ENCODE measurements at regions not wholly inside any gene's neighbourhood (a gene's known extent, or its start where the extent isn't known, plus 50 kb on each side); places are given as distances from the start of the nearest gene placed in this dataset.

DNA sequence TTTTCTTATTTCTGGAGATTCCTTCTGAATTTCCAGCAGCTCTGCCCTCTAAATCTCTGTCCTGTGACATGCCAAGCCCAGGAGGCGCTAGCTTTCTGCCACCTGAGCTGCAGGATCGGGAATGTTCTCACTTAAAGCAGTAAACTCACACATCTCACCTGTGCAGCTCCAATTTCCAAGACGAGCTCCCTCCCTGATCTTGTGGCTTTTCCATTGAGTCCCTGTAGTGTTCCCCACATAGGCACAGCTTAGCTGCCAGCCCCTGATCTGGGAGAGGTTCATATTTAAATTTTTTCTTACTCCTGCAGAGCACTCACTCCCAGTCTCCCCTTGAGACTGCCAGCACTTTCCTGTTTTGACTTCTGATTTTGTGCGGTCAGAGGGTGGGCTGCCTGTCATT lies 479.3 kb downstream of the GLRX3 start:
- no peak for DNase-seq (ENCODE audit: low read depth, low spot score)

DNA sequence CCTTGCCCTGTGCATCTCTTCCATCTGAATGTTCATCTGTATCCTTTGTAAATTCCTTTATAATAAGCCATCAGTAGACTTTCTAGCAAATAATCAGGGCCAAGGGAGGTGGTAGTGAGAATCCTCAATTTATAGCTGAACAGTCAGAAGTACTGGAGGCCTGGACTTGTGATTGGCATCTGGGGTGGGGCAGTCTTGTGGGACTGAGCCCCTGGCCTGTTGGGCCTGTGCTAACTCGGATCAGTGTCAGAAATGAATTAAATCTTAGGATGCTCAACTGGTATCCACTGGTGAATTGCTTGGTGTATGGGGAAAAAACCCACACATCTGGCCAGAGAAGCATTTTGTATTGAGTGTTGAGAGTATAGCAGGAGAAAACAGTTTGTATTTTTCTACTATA lies 481.8 kb downstream of the GLRX3 start:
- no peak for DNase-seq (ENCODE audit: low read depth, low spot score)

DNA sequence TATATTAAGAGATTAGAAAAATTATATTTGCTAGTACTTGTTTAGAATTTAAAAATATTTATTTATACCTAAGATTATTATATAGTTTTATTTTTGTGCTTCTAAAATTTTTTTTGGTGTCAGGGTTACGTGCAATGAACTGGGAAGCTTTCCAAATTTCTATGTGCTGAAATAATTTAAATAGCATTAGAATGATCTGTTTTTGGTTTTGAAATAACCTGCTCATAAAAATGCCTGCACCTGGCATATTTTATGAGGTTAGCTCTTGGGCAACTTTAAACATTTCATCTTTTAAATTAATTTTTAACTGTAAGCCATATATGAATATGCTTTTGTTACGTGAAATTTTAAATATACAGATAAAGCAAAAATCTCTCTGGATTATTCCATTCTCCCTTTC lies 482.5 kb downstream of the GLRX3 start:
- no peak for DNase-seq (ENCODE audit: low read depth, low spot score)

DNA sequence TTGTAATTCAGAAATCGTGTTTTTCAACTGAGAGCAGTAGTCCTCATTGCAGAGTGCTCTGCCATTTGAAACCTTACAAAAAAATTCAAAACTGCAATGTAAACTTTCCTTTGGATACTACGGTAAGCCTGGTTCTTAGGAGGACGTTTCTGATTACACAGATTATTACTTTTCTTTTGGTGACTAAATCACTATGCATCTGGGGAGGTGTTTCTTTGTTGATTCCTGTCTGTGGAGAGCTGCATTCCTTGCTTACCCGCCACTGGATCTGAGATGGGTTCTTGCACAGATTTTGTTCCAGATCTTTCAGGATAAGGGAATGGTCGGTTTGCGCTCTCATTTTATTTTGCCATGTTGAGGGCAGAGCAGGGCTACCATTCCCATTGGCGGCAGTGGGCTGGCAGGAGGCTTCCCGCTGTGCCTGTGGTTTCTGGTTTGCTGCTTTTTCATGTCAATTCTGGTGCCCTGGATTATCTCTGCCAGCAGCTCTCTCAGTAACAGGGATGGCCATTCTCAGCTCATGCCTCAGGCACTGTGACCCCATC lies 485.1 kb downstream of the GLRX3 start:
- DNase-seq (ENCODE audit: low read depth, low spot score): no peak

DNA sequence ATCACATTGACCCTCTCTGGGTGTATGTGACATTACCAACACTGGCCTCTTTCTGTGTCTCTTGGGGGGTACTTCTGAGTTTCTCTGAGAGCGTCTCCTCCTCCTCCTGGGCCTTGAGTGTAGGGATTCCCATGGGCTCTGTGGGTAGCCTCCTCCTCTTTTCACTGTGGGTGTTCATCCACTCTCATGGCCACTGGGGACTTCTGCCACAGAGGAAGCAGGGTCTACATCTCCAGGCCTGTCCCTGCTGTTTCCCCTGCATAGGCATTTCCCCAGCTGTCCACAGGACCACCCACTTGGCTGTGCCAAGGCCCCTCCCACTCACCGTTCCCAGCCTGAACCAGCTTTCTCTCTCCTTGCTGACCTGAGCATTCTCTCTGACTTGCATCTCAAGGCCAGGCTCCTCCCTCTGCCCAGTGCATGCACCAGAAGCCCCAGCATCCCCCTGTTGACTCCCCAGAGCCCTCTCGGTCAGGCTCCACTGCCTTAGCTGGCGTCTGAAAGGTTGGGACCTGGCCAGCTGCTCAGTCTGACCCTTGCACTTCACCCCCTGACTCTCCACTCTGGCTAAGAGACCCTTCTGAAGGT lies 487.6 kb downstream of the GLRX3 start:
- DNase-seq (ENCODE audit: low read depth, low spot score): no peak

DNA sequence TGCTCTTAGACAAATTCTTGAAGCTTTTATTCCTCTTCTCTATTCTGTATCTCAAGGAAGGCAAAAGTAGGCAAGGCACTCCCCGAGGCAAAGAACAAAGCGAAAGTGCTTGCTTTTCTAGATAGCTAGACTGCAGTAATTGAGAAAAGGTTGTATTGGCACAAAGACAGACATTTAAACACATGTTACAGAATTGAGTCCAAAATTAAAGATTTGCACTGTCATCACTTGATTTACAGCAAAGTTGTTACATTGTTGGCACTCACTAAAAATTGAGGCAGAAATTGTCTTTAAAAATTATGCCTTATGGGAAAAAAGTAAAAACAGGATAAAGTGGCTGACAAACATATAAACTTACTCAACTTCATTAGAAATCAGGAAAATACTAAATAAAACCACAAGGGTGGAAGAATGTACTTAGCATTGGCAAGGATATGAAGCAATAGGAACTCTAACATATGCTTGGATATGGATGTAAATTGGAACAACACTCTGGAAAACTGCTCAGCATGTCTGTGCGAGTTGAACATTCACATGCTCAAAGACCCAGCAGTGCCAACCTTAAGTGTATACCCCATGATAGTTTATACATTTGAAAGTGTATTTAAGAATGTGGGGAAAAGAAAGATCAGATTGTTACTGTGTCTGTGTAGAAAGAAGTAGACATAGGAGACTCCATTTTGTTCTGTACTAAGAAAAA lies 491.3 kb downstream of the GLRX3 start:
- DNase-seq (ENCODE audit: low read depth, low spot score): no peak

DNA sequence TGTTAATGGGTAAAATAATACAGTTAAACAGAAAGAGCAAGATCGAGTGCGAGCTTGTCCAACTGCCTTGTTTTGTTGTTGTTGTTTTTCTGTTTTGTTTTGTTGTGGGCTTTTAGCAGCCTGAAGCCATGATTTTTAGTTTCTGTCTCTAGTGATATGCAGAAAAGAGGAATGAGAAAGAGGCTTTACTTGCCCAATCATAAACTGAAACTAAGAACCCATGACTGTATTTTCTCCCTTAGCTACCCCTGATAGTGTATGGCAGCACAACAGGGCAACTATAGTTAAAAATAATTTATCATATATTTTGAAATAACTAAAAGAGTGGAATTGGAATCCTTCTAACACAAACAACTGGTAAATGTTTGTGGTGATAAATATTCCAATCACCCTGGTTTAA lies 493.9 kb downstream of the GLRX3 start:
- DNase-seq (ENCODE audit: low read depth, low spot score): no peak

DNA sequence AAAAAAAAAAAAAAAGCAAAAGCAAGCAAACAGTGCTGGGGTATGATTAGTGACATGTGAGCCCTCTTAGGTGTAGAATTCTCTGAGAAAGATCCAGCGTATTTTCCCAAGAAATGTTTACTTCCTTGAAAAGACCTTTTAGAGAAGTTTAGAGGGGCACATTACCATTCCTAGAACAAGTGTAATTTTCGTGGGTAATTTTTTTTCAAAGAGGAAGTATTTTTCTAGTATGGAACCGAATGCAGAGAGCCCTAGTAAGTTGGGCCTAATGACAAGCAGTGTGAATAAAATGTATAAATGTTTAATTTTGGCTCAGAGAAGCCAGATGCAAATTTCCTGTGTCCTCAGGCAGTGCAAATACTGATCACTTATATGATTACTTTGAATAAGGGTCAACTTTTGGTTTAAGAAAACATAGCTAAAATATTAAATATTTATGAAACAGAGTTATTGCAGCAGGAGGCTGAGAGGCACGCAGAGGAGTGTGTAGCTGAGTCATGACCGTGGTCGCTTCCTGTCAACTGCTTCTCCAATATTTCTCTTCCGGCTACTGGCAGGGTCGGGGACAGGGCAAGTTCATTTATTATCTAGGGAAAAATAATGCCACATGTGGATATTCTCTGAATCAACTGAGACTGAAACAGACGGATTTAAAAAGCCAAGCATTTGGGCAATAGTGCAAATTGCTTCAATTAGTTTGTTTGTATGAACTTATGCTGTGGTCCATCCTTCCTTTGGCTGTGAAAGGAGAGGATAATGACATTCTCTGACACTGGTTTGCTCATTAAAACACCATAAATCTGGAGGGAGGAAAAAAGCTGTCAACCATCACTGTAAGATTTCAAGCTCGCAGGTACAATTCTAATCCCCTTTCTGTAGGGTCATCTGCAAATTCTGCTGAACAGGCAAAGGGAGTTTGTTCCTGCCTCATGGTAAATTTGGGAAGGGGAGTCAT lies 495.2 kb downstream of the GLRX3 start:
- no peak for DNase-seq (ENCODE audit: low read depth, low spot score)

DNA sequence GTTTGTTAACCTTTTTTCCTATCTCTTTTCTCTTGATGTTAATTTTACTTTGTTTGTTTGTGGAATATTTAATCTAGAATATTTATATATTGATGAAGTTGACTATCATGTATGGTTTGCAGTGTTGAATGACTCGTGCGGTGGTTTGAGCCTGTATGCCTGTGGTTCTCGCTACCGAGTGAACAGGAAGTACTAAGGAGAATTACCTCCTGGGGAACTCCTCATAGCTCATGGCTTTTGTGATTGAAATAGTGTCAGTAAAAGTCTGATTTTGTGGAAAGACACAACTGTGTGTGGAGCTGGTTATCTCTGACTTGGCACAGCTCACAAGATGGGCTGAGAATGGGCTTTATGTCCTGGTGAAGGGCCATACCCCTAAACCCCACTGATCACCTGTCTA lies 498.6 kb downstream of the GLRX3 start:
- DNase-seq (ENCODE audit: low read depth, low spot score): no peak

DNA sequence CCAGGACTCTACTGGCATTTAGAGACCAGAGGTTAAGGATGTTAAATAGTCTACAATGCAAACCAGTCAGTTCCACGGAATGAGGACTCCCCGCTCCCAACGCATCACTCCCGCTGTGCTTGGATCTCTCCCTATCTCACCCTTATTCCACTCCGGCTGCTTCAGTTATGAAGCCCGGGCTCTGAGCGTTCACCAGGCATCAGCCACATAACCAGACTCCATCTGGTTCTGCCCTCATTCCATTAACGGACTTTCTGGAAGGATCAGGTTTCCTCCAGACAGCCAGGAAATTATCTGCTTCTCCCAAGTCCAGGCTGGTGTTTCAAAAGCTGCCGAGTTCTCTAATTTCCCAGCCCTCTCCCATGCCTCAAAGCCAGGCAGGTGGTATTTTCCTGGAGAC lies 499.3 kb downstream of the GLRX3 start:
- DNase-seq (ENCODE audit: low read depth, low spot score): no peak

DNA sequence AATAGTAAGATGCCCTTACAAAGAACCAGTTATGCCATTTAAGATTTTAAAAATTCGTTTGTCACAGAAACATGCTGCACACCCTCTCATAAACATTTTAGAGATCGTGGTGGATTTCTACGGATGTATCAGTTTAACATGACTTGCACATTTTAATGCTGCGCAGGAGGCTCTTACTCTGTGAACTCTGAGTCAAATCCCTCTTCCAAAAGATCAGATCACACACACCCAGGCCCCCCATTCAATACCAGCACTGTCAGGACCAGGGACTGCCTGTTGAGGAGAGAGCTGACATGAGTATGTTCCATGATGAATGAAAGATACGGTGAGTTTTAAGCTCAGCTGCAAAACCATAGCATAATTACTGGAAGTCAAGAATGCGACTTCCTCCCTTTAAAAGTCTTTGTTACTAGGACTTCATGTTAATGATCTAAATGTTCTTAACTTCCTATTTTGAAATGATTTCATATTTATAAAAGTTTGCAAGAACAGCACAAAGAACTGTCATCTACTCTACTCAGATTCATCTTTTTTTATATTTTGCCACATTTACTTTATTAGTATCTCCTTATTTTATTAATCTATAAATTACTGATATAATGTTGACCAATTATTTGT lies 500.2 kb downstream of the GLRX3 start:
- no peak for DNase-seq (ENCODE audit: low read depth, low spot score)

DNA sequence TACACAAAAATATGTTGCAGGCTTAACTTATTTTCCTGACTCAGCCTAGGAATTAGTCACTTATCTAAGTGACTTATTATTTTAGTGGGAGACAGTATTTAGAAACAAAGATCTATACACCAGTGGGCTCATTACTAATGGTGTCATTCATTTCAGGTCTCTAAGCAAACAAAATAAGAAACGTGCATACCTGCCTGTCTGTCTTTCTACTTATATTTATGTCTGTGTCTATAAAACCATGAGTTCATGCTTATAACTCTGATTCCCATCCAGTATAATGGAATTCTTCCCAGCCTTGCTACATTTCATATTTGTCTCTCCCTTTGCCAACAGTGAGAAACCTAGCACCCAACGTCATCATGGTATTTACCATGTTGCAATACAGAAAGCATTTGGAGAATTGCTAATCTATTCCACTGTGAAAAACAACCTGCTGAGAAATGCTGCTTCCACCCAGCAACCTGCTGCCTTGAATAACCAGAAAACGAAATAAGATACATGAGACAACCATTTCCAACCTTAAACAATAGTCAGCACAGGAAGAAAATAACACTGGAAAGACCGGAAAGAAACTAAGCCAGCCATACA lies 501.0 kb downstream of the GLRX3 start:
- no peak for DNase-seq (ENCODE audit: low read depth, low spot score)

DNA sequence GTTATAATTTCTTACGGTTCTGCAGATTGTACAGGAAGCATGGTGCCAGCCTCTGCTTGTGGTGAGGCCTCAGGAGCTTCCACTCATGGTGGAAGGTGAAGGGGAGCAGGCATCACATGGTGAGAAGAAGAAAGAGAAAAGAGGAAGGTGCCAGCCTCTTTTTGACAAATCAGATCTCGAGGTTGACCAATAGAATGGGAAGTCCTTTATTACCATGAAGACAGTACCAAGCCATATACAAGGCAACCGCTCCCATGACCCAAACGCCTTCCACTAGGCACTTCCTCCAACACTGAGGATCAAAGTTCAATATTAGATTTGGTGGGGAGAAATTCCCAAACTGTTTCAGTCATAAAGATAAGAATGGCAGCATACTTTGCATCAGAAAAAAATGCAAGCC lies 502.8 kb downstream of the GLRX3 start:
- DNase-seq (ENCODE audit: low read depth, low spot score): no peak

DNA sequence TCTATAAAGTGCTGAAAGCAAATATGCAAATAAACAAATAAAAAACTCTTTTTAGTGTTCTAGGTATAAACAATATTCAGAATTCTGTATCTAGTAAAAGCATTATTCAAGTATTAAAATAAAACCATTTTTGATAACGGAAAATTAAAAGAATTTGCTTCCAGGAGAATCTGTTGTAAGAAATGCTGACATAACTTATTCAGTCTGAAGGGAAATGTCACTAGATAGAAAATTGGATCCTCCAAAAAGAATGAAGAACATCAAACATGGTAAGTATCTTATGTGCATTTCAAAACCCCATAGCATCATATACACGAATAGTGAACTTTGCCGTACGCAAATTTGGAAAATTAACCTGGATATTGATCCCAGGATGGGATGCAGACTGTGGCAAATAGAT lies 506.7 kb downstream of the GLRX3 start:
- no peak for DNase-seq (ENCODE audit: low read depth, low spot score)

DNA sequence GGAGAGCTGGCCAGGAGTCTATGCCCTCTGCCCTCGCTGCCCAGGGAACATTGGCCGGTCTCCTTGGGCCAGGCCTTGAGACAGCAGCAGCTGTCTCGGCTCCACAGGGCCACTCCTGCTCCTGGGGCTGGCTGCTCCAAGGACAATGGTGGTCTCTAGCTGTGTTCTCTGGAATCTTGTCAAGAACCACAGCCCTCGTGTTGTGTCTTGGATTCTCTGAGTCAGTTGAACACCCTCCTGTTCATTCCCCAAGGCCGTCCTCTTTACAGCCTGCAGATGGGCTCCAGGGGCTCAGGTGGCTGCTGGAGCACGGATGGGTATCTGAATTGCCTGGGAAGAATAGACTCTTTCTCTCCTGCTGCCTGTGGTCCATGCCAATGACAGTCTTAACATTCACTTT lies 511.1 kb downstream of the GLRX3 start:
- DNase-seq (ENCODE audit: low read depth, low spot score): no peak

DNA sequence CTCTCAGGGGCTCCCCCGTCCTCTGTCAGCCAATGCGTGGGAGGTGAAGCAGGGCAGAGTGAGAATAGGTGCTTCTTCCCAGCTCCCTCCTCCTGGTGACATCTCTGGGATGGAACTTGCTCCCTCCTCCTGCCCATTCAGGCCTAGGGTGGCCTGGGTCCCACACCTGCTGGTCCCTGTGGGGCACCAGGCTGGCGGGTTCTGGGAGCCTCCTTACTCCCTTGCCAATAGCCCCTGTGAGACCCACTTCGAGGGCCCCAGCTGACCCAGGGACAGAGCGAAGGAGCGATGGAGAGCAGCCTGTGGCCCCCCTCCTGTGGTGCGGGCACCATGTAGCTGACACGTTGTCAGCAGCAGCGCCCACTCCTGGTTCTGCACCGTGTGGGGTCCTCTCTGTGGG lies 512.6 kb downstream of the GLRX3 start:
- DNase-seq (ENCODE audit: low read depth, low spot score): no peak

DNA sequence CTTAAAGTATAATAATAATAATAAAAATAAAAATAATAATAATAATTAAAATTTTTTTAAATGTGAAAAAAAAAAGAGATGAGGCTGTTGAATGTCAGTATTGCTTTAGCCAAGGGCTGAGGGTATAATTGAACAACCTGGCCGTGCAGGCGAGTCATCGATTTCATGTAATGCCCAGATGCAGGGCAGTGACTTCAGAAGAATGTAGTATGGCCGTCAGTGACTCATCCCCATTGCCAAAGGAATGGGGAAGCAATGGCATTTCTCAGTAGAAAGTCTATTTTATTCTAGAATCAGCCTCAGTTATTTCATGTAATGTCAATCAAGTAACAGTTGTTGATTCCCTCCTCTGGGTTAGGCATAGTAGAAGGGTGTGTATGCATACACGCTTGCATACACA lies 516.4 kb downstream of the GLRX3 start:
- DNase-seq (ENCODE audit: low read depth, low spot score): no peak

DNA sequence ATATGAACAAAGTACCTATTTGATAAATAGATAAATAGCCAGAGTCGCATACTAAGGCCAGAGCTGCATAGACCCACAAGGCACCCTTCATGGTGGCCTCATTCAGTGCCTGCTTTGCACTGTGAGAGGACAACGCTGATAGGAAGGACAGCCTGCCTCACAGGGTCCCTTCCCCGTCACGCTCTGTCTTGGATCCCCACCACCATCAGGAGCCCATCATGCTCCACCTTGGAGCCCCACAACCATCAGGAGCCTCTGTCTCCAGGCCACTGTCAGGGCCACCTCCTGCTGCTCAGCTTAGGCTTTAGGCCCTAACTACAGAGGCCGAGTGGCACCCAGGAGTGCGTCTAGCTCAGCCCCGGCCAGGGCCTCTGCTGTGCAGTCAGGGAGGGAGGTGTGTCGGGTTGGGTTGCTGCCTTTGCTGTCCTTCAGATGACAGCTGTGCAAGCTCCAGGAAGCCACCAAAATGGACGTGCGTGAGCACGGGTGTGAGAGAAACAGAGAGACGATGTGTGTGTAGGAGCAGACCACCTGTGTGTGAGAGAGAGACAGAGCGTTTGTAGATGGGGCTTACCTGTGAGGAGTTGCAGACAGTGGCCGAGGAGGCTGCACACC lies 516.9 kb downstream of the GLRX3 start:
- DNase-seq (ENCODE audit: low read depth, low spot score): no peak

DNA sequence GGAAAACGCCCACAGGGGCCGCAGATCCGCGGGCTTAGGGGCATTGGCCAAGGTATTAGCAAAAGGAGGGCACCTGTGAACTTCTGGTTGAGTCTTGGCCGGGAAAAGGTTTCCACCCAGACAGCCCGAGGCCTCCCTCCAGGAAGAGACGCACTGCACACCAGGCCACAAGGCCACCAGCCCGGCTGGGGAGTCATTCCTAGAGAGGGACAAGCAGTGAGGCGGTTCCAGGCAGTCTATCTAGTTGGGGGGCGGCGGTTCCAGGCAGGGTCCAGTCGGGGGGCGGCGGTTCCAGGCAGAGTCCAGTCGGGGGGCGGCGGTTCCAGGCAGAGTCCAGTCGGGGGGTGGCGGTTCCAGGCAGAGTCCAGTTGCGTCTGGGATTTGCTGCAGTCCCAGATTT lies 518.5 kb downstream of the GLRX3 start:
- DNase-seq (ENCODE audit: low read depth, low spot score): no peak

DNA sequence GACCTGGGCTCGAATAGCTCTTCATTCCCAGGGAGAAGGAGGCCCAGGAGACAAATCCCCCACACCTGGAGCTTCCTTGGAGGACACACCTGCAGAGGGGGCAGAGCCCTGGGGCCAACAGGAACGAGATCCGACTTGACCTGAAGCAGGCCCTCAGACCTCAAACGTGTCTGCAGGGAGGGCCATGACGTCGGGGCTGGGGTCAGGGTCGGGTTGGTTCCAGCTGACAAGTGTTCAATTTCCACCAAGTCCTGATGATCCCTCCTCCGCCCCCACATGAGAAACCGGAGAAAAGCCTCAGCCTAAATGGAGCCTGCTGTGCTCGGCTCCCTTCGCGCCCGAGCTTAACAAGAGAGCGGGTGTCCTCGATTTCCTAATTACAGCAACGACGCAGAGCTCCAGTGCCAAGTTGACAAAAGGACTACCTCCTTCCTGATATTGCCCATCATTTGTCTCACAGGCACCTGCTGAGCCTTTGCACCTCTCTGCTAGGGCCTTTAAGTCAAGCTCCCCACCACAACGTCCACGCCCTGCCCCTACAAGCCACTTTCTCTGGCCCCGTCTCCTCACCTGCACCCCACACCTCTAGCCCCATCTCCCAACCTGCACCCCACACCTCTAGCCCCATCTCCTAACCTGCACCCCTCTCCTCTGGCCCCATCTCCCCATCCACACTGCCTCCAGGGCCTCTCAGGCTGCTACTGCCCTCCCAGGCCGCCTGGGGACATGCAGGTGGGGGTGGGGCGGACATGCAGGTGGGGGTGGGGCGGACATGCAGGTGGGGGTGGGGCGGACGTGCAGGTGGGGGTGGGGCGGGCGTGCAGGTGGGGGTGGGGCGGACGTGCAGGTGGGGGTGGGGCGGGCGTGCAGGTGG lies 519.4 kb downstream of the GLRX3 start:
- DNase-seq (ENCODE audit: low read depth, low spot score): no peak

Measured in activated CD4-positive, CD25-positive, alpha-beta regulatory T cell treated with anti-CD3 and anti-CD28 coated beads, Interleukin-2, amount 50 U/mL, for 16 hours (primary cell).